SK-N-SH (cell line): ENCODE measurements at regions not wholly inside any gene's neighbourhood (a gene's known extent, or its start where the extent isn't known, plus 50 kb on each side); places are given as distances from the start of the nearest gene placed in this dataset.
A peak's percentile ranks its signal among the peaks of the same experiment; 100 is the strongest.

Experiments
- CTCF ChIA-PET: fragments of 300-600, 350-600 bp; formaldehyde crosslinking; extraction: SDS; loops from one replicate; lab custom pipeline; 2021; lab: Yijun Ruan, JAX
- POLR2A ChIA-PET: fragments of 350-600 bp; sonication (Branson Sonifier 250); formaldehyde crosslinking; extraction: SDS; loops from one replicate; lab custom pipeline; 2020; ENCODE audit warnings: antibody characterized with exemption, inconsistent platforms; lab: Yijun Ruan, JAX
- DNase-seq: peaks from one replicate; pipeline ENCODE4 v3.0.0; 2012
- H2AFZ ChIP-seq: fragments of 200-600 bp; sonication (generic); 2 replicates; pipeline ENCODE4 v1.8.1; 2016; ENCODE audit warnings: antibody characterized with exemption, mild to moderate bottlenecking, low read depth
- H3F3A ChIP-seq: fragments of 200-600 bp; sonication (generic); replicated peaks from 2 replicates; pipeline ENCODE3; 2016; ENCODE audit warnings: antibody characterized with exemption, mild to moderate bottlenecking; ENCODE audit not compliant: insufficient read depth
- H3K27ac ChIP-seq, 2 experiments: fragments of 200-500 bp in 1 of 2; fragments of 200-600 bp in 1 of 2; sonication (Bioruptor generic) in 1 of 2; sonication (generic), shearing (Covaris generic) in 1 of 2; 2 replicates each; pipeline versions ENCODE4 v1.5.1 to v1.6.1; 2014 to 2016; ENCODE audit warnings: low read depth in 2 of 2, inconsistent platforms in 1 of 2, low read length in 1 of 2, mild to moderate bottlenecking in 1 of 2, mixed read lengths in 1 of 2
- H3K27me3 ChIP-seq: fragments of 200-600 bp; sonication (generic), shearing (Covaris generic); 2 replicates; pipeline ENCODE4 v1.6.1; 2016; ENCODE audit warnings: mixed run types; ENCODE audit not compliant: insufficient read depth
- H3K36me3 ChIP-seq, 2 experiments: fragments of 200-500 bp in 1 of 2; fragments of 200-600 bp in 1 of 2; sonication (Bioruptor generic) in 1 of 2; sonication (generic) in 1 of 2; replicated peaks in 1 of 2; 2 replicates each; pipeline versions ENCODE3 to v1.5.1; 2014 to 2016; ENCODE audit warnings: low read length in 1 of 2, mild to moderate bottlenecking in 1 of 2; ENCODE audit not compliant: insufficient read depth in 2 of 2, control insufficient read depth in 1 of 2
- H3K4me1 ChIP-seq, 2 experiments: fragments of 200-500 bp in 1 of 2; fragments of 200-600 bp in 1 of 2; sonication (Bioruptor generic) in 1 of 2; sonication (generic), shearing (Covaris generic) in 1 of 2; 2 replicates each; pipeline versions ENCODE4 v1.5.1 to v1.6.1; 2014 to 2016; ENCODE audit warnings: low read depth in 1 of 2, low read length in 1 of 2, mixed run types in 1 of 2; ENCODE audit not compliant: insufficient read depth in 2 of 2, control insufficient read depth in 1 of 2
- H3K4me2 ChIP-seq: fragments of 200-600 bp; sonication (generic), shearing (Covaris generic); 2 replicates; pipeline ENCODE4 v1.6.1; 2017; ENCODE audit warnings: mixed run types
- H3K4me3 ChIP-seq, 2 experiments: fragments of 200-500 bp in 1 of 2; fragments of 200-600 bp in 1 of 2; sonication (Bioruptor generic) in 1 of 2; sonication (generic), shearing (Covaris generic) in 1 of 2; 2 replicates each; pipeline versions ENCODE4 v1.5.1 to v1.8.1; 2014 to 2016; ENCODE audit warnings: low read depth in 2 of 2, inconsistent platforms in 1 of 2, low read length in 1 of 2, mild to moderate bottlenecking in 1 of 2, mixed read lengths in 1 of 2, moderate library complexity in 1 of 2
- H3K79me2 ChIP-seq: fragments of 200-600 bp; sonication (generic); 2 replicates; pipeline ENCODE4 v1.8.1; 2017; ENCODE audit warnings: mild to moderate bottlenecking; ENCODE audit not compliant: insufficient read depth
- H3K9ac ChIP-seq: fragments of 200-600 bp; sonication (generic); 2 replicates; pipeline ENCODE4 v1.6.1; 2017; ENCODE audit warnings: mixed run types
- H3K9me2 ChIP-seq: fragments of 200-600 bp; sonication (generic); 2 replicates; pipeline ENCODE4 v1.6.1; 2017; ENCODE audit warnings: mixed run types
- H3K9me3 ChIP-seq: fragments of 200-600 bp; sonication (generic); 2 replicates; pipeline ENCODE4 v1.6.1; 2017; ENCODE audit warnings: mixed run types, mild to moderate bottlenecking, moderate library complexity
- H4K20me1 ChIP-seq: fragments of 200-600 bp; sonication (generic); 2 replicates; pipeline ENCODE4 v1.6.1; 2017; ENCODE audit warnings: mild to moderate bottlenecking, mixed run types; ENCODE audit not compliant: insufficient read depth
- ELF1 ChIP-seq: IDR thresholded peaks from 2 replicates; pipeline ENCODE4 v1.4.0; 2012
- EP300 ChIP-seq, 2 experiments: IDR thresholded peaks; 2 replicates each; pipeline versions ENCODE4 v1.4.0 to v1.6.1; 2012; ENCODE audit warnings: borderline replicate concordance in 1 of 2, low read depth in 1 of 2, low read length in 1 of 2
- EZH2phosphoT487 ChIP-seq: fragments of 200-600 bp; sonication (generic); IDR thresholded peaks from 2 replicates; pipeline ENCODE4 v1.6.1; 2017; ENCODE audit warnings: low read depth, mixed run types, mild to moderate bottlenecking, antibody characterized with exemption, moderate library complexity, borderline replicate concordance
- FOSL2 ChIP-seq: IDR thresholded peaks from 2 replicates; pipeline ENCODE4 v1.4.0; 2012; ENCODE audit warnings: low read depth, mild to moderate bottlenecking, moderate library complexity, borderline replicate concordance
- FOXJ3 ChIP-seq: sonication (generic); formaldehyde crosslinking; IDR thresholded peaks from 2 replicates; pipeline ENCODE4 v1.5.1; 2020; ENCODE audit warnings: mild to moderate bottlenecking, missing genetic modification reagents
- GATA2 ChIP-seq: sonication (generic); formaldehyde crosslinking; IDR thresholded peaks from 2 replicates; pipeline ENCODE4 v1.5.0; 2020; ENCODE audit warnings: mild to moderate bottlenecking, missing genetic modification reagents
- IRF3 ChIP-seq: fragments of 150-350 bp; IDR thresholded peaks from 2 replicates; pipeline ENCODE4 v1.6.1; 2016; ENCODE audit warnings: mild to moderate bottlenecking, low read depth, low read length
- MAX ChIP-seq: IDR thresholded peaks from 2 replicates; pipeline ENCODE4 v1.4.0; 2012; ENCODE audit warnings: low read depth
- MEF2A ChIP-seq: IDR thresholded peaks from 2 replicates; pipeline ENCODE4 v1.4.0; 2012; ENCODE audit warnings: low read depth, borderline replicate concordance
- MXI1 ChIP-seq: IDR thresholded peaks from 2 replicates; pipeline ENCODE4 v1.6.1; 2012; ENCODE audit warnings: mild to moderate bottlenecking, low read depth, low read length, improper control_type of control experiment
- NFIC ChIP-seq: IDR thresholded peaks from 2 replicates; pipeline ENCODE4 v1.4.0; 2012; ENCODE audit warnings: borderline replicate concordance
- RAD21 ChIP-seq: IDR thresholded peaks from 2 replicates; pipeline ENCODE4 v1.6.1; 2012; ENCODE audit warnings: mild to moderate bottlenecking, low read length
- SMC3 ChIP-seq: IDR thresholded peaks from 2 replicates; pipeline ENCODE4 v1.6.1; 2012; ENCODE audit warnings: low read depth, low read length, improper control_type of control experiment
- TAF1 ChIP-seq: IDR thresholded peaks from 2 replicates; pipeline ENCODE4 v1.6.1; 2012; ENCODE audit warnings: low read depth, mild to moderate bottlenecking, low read length, moderate library complexity, borderline replicate concordance
- TEAD4 ChIP-seq: IDR thresholded peaks from 2 replicates; pipeline ENCODE4 v1.4.0; 2012; ENCODE audit warnings: mild to moderate bottlenecking, borderline replicate concordance; ENCODE audit not compliant: insufficient read depth
- YY1 ChIP-seq: IDR thresholded peaks from 2 replicates; pipeline ENCODE4 v1.4.0; 2012; ENCODE audit warnings: low read depth, mild to moderate bottlenecking
- WGBS: methylation state at CpG from one replicate; pipeline ENCODE4 v1.1.6; 2017; ENCODE audit warnings: low lambda C conversion rate; 5-methylcytosine and 5-hydroxymethylcytosine counted together

DNA sequence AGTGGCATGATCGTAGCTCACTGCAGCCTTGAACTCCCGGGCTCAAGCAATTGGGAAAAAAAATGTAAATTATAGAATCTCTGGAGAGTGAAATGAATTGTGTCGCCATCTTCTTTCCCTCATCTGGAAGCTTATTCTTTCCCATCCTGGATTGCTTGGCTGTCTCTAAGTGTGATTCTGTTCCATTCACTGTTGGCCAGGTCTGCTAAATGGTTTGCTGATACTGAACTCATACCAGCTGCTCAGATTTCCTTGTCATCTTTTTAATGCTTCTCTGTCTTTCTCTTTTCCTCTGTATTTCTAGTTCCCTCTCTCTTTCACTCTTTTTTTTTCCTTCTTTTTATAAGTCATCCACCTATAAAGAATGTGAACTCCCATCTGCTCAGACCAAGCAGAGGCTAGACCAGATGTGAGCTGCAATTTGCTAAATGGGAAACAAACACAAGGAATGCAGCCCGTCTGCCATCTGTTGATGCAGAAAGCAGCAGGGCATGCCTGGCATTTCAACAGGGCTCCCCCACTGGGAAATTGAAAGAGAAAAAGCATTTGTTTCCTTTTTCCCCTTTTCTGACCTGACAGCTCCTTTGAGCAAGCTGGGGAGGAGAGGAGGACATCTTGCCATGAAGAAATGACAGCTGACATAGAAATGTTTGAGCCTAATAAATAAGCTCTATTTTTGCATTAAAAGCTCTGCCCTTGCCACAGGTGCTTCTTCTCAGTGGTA is 1823.6 kb upstream of the FLRT2 start:
- H3K36me3 ChIP-seq = no peaks in the 10 kb centered on the region
- H3K79me2 ChIP-seq = no peaks in the 10 kb centered on the region
- peak; percentile 1 for DNase-seq
- H3K4me1 ChIP-seq = no peaks in the 10 kb centered on the region; a peak in 1 of 4 replicates
- H3F3A ChIP-seq = no peaks in the 10 kb centered on the region
- H2AFZ ChIP-seq = no peak overlapping the region
- ChIA-PET CTCF (no interaction called here), POLR2A (no interaction called here)
- no peaks in the 10 kb centered on the region for H3K9me2 ChIP-seq
- H3K9me3 ChIP-seq = no peaks in the 10 kb centered on the region
- no peaks in the 10 kb centered on the region for H3K27me3 ChIP-seq
- no peak overlapping the region for H3K4me3 ChIP-seq
- H4K20me1 ChIP-seq = no peaks in the 10 kb centered on the region
- no peak overlapping the region for H3K27ac ChIP-seq
- TF ChIP-seq MEF2A (no peak), RAD21 (peak; percentile 23; the same call in 1 of the 2 replicates), YY1 (no peak)
- no peak overlapping the region for H3K9ac ChIP-seq
- WGBS = 4% methylated on average over 4 of the region's 4 CpGs
- H3K4me2 ChIP-seq = no peak overlapping the region

GRCh38 chr14:83707056-83707455 is 1822.9 kb upstream of the FLRT2 start:
- no peak overlapping the region for H3K4me3 ChIP-seq
- no peak for DNase-seq
- no peaks in the 10 kb centered on the region for H3K27me3 ChIP-seq
- H3K36me3 ChIP-seq = no peaks in the 10 kb centered on the region
- no peaks in the 10 kb centered on the region for H3K9me2 ChIP-seq
- H4K20me1 ChIP-seq = no peaks in the 10 kb centered on the region
- no peaks in the 10 kb centered on the region for H3K9me3 ChIP-seq
- H3K4me1 ChIP-seq = no peaks in the 10 kb centered on the region; a peak in 1 of 4 replicates
- H2AFZ ChIP-seq = no peak overlapping the region
- no peak overlapping the region for H3K4me2 ChIP-seq
- no peak overlapping the region for H3K9ac ChIP-seq
- no peak overlapping the region for H3K27ac ChIP-seq
- POLR2A ChIA-PET = no interaction called here
- no peaks in the 10 kb centered on the region for H3K79me2 ChIP-seq
- no peaks in the 10 kb centered on the region for H3F3A ChIP-seq
- 17% methylated on average over 2 of the region's 2 CpGs for WGBS
- TF ChIP-seq YY1 = no peak
- TF ChIP-seq FOXJ3 (CRISPR knock-in tag) = no peak
- no peak for TF ChIP-seq MXI1
- no peak for TF ChIP-seq EP300 (IDR thresholded peaks at IDR 0.05; ENCODE audit: borderline replicate concordance in 1 of 2, low read depth in 1 of 2, low read length in 1 of 2)
- TF ChIP-seq ELF1 = no peak
- TF ChIP-seq NFIC = no peak
- TF ChIP-seq MAX = no peak
- no peak for TF ChIP-seq GATA2 (CRISPR knock-in tag)
- TF ChIP-seq TAF1 = no peak
- no peak for TF ChIP-seq RAD21
- no peak for TF ChIP-seq EZH2phosphoT487
- no peak for TF ChIP-seq SMC3
- no peak for TF ChIP-seq FOSL2
- TF ChIP-seq TEAD4 = no peak
- no peak for TF ChIP-seq IRF3
- CTCF ChIA-PET = no interaction called here
